ENCODE measurements at regions not wholly inside any gene's neighbourhood (a gene's known extent, or its start where the extent isn't known, plus 50 kb on each side); places are given as distances from the start of the nearest gene placed in this dataset.

DNA sequence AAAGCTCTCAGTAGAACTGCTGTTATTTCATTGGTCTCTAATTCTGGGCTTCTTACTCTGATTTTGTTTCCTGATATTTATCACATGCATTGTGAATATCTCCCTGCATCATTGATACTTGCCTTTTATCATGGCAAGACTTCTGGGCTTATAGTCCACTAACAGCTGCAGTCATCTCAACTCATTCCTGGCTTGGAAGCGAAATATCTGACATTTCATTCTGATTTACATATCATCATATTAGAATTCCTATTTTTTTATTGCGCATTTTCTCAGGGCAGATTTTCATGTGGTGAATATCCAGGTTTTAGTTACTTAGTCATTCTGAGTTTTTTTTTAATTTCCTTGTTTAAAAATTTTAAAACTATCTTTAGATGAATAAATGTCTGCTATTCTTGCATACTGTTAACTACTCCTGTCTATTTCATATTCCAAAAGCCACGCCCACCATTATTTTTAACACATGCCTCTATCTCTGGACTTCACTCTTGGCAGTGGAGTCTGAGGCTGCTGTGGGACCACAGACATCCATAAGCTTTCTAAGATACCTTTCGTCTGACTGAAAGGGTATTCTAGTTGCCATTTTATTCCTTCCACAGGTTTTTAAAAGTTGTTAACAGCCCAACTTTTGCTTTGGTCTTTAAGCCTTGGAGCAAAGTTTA lies 164.5 kb downstream of the IRS1 start:
- no peak overlapping the region for H3K27ac ChIP-seq (ENCODE audit: low read depth in 1 of 2, low read length in 2 of 2)
- Mint-ChIP-seq H3K27ac (no peak overlapping the region), H3K27me3 (peaks cover 8% of the 10 kb centered on the region), H3K4me1 (ENCODE audit: low read depth) (no peaks in the 10 kb centered on the region), H3K36me3 (ENCODE audit: low read depth) (no peaks in the 10 kb centered on the region), H3K4me3 (no peak overlapping the region), H3K9me3 (peaks cover 7% of the 10 kb centered on the region)
- intact Hi-C loops (cut with DNase I, micrococcal nuclease): no loop called here
- TF ChIP-seq, protein P1, sequence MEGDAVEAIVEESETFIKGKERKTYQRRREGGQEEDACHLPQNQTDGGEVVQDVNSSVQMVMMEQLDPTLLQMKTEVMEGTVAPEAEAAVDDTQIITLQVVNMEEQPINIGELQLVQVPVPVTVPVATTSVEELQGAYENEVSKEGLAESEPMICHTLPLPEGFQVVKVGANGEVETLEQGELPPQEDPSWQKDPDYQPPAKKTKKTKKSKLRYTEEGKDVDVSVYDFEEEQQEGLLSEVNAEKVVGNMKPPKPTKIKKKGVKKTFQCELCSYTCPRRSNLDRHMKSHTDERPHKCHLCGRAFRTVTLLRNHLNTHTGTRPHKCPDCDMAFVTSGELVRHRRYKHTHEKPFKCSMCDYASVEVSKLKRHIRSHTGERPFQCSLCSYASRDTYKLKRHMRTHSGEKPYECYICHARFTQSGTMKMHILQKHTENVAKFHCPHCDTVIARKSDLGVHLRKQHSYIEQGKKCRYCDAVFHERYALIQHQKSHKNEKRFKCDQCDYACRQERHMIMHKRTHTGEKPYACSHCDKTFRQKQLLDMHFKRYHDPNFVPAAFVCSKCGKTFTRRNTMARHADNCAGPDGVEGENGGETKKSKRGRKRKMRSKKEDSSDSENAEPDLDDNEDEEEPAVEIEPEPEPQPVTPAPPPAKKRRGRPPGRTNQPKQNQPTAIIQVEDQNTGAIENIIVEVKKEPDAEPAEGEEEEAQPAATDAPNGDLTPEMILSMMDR (IDR thresholded peaks at IDR 0.05): no peak
- ChIA-PET CTCF (no interaction called here), POLR2A (no interaction called here)
- no peaks in the 10 kb centered on the region for H3K4me1 ChIP-seq (ENCODE audit: insufficient read depth, low read length)
- no peaks in the 10 kb centered on the region for H3K36me3 ChIP-seq (ENCODE audit: insufficient read depth, low read length)
- H3K4me3 ChIP-seq (ENCODE audit: low read length): no peak overlapping the region
- ATAC-seq (ENCODE audit: poor library complexity) (no peak), DNase-seq (no peak)
- H3K9me3 ChIP-seq (ENCODE audit: control insufficient read depth in 1 of 2, insufficient read depth in 1 of 2, low read length in 2 of 2): peaks cover 0 to 4% of the 10 kb centered on the region in 2 experiments
- peaks cover 0 to 3% of the 10 kb centered on the region in 2 experiments for H3K27me3 ChIP-seq (ENCODE audit: control insufficient read depth in 1 of 2, insufficient read depth in 2 of 2, low read length in 2 of 2)

GRCh38 chr2:226631671-226632070 lies 167.9 kb downstream of the IRS1 start:
- no peaks in the 10 kb centered on the region for H3K4me1 Mint-ChIP-seq (ENCODE audit: low read depth)
- no peak overlapping the region for H3K4me3 ChIP-seq (ENCODE audit: low read length)
- H3K36me3 Mint-ChIP-seq (ENCODE audit: low read depth): no peaks in the 10 kb centered on the region
- no peak overlapping the region for H3K4me3 Mint-ChIP-seq
- H3K27me3 ChIP-seq (ENCODE audit: control insufficient read depth in 1 of 2, insufficient read depth in 2 of 2, low read length in 2 of 2): no peaks in the 10 kb centered on the region
- H3K9me3 ChIP-seq (ENCODE audit: control insufficient read depth in 1 of 2, insufficient read depth in 1 of 2, low read length in 2 of 2): no peaks in the 10 kb centered on the region
- no peak for DNase-seq
- no peak for ATAC-seq (ENCODE audit: poor library complexity)
- H3K27me3 Mint-ChIP-seq: peaks cover 12% of the 10 kb centered on the region
- H3K27ac ChIP-seq (ENCODE audit: low read depth in 1 of 2, low read length in 2 of 2): no peak overlapping the region
- TF ChIP-seq, protein P1 (IDR thresholded peaks at IDR 0.05): no peak
- no peak overlapping the region for H3K27ac Mint-ChIP-seq
- H3K36me3 ChIP-seq (ENCODE audit: insufficient read depth, low read length): no peaks in the 10 kb centered on the region
- intact Hi-C loops (cut with DNase I, micrococcal nuclease): no loop called here
- no peaks in the 10 kb centered on the region for H3K9me3 Mint-ChIP-seq
- POLR2A ChIA-PET: no interaction called here
- CTCF ChIA-PET: no interaction called here
- H3K4me1 ChIP-seq (ENCODE audit: insufficient read depth, low read length): no peaks in the 10 kb centered on the region

DNA sequence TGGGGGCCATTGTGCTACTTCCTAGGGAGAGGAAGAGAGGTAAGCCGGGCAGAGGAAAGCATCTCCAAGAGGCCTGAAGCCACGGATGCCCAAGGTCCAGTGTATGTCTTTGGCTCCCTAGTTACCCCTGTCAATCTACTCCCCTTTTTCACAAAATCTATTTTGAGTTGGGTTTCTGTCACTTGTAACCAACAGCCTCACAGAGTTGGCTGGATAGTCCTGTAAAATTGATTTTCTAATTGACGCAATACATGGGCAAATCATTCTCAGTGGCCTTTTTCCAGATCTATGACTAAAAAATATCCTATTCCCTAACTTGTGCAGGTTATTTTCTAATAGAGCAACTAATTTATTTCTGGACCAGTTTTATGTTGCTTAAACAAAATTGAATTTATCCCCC lies 168.4 kb downstream of the IRS1 start:
- DNase-seq (no peak), ATAC-seq (ENCODE audit: poor library complexity) (no peak)
- Mint-ChIP-seq H3K9me3 (no peaks in the 10 kb centered on the region), H3K4me1 (ENCODE audit: low read depth) (no peaks in the 10 kb centered on the region), H3K27ac (no peak overlapping the region), H3K4me3 (no peak overlapping the region), H3K27me3 (peaks cover 12% of the 10 kb centered on the region), H3K36me3 (ENCODE audit: low read depth) (no peaks in the 10 kb centered on the region)
- no peak overlapping the region for H3K4me3 ChIP-seq (ENCODE audit: low read length)
- H3K9me3 ChIP-seq (ENCODE audit: control insufficient read depth in 1 of 2, insufficient read depth in 1 of 2, low read length in 2 of 2): no peaks in the 10 kb centered on the region
- no peak overlapping the region for H3K27ac ChIP-seq (ENCODE audit: low read depth in 1 of 2, low read length in 2 of 2)
- H3K27me3 ChIP-seq (ENCODE audit: control insufficient read depth in 1 of 2, insufficient read depth in 2 of 2, low read length in 2 of 2): no peaks in the 10 kb centered on the region
- H3K36me3 ChIP-seq (ENCODE audit: insufficient read depth, low read length): no peaks in the 10 kb centered on the region
- ChIA-PET POLR2A (no interaction called here), CTCF (no interaction called here)
- no peaks in the 10 kb centered on the region for H3K4me1 ChIP-seq (ENCODE audit: insufficient read depth, low read length)
- intact Hi-C loops (cut with DNase I, micrococcal nuclease): no loop called here
- TF ChIP-seq, protein P1 (IDR thresholded peaks at IDR 0.05): no peak
